GM12892 (cell line): ENCODE measurements at regions not wholly inside any gene's neighbourhood (a gene's known extent, or its start where the extent isn't known, plus 50 kb on each side); places are given as distances from the start of the nearest gene placed in this dataset.

Experiments used
- POLR2A ChIP-seq: IDR thresholded peaks from 2 replicates; pipeline ENCODE4 v1.6.1; 2011; ENCODE audit warnings: low read depth, low read length, control low read depth
- POLR2AphosphoS5 ChIP-seq: IDR thresholded peaks from 2 replicates; pipeline ENCODE4 v1.6.1; 2011; ENCODE audit warnings: low read depth, low read length, control low read depth
- TAF1 ChIP-seq: IDR thresholded peaks from 2 replicates; pipeline ENCODE4 v1.6.1; 2011; ENCODE audit warnings: low read depth, mild to moderate bottlenecking, control low read depth, low read length, borderline replicate concordance

GRCh38 chr2:237253046-237253702 is 160.8 kb downstream of the COL6A3 start:
- TF ChIP-seq POLR2A (no peak), POLR2AphosphoS5 (no peak), TAF1 (no peak)
